Panc1 (cell line): ENCODE measurements at regions not wholly inside any gene's neighbourhood (a gene's known extent, or its start where the extent isn't known, plus 50 kb on each side); places are given as distances from the start of the nearest gene placed in this dataset.

ENCODE experiments used
- ATAC-seq: fragments of 200-7000 bp; cut with Tn5 transposase; 2 replicates; pipeline ENCODE4 v1.9.1; 2020; ENCODE audit warnings: mild to moderate bottlenecking, moderate library complexity
- BruUV-seq: library from RNA; stranded (reverse); fragments of 400-500 nt; replicated peaks from 2 replicates; lab custom pipeline; 2021; lab: Mats Ljungman, UMichigan
- CTCF ChIA-PET: fragments of 300-600 bp; sonication (Branson Sonifier 250); formaldehyde crosslinking; loops from one replicate; lab custom pipeline; 2022; ENCODE audit warnings: antibody characterized with exemption; lab: Charles Lee
- POLR2A ChIA-PET: fragments of 300-600 bp; sonication (Branson Sonifier 250); formaldehyde crosslinking; loops from one replicate; lab custom pipeline; 2022; ENCODE audit warnings: antibody characterized with exemption; lab: Charles Lee
- DNase-seq: peaks from one replicate; pipeline ENCODE4 v3.0.0-alpha.2; 2010; ENCODE audit warnings: low read depth, low spot score
- H3K27ac ChIP-seq: 2 replicates; pipeline ENCODE4 v1.5.1; 2011; ENCODE audit warnings: mild to moderate bottlenecking, low read length, inconsistent platforms
- H3K27me3 ChIP-seq: fragments of 200-500 bp; sonication (Bioruptor generic); 2 replicates; pipeline ENCODE4 v1.6.0; 2014; ENCODE audit warnings: low read length, inconsistent platforms; ENCODE audit not compliant: control insufficient read depth, insufficient read depth
- H3K36me3 ChIP-seq: fragments of 200-500 bp; sonication (Bioruptor generic); 2 replicates; pipeline ENCODE4 v1.5.1; 2014; ENCODE audit warnings: inconsistent platforms, mild to moderate bottlenecking, low read length, moderate library complexity; ENCODE audit not compliant: control insufficient read depth, insufficient read depth
- H3K4me1 ChIP-seq: 2 replicates; pipeline ENCODE4 v1.5.1; 2011; ENCODE audit warnings: inconsistent platforms, mild to moderate bottlenecking, low read length, moderate library complexity; ENCODE audit not compliant: control insufficient read depth, insufficient read depth
- H3K4me3 ChIP-seq, 2 experiments: 2 replicates each; pipeline ENCODE4 v1.5.1; 2011 to 2012; ENCODE audit warnings: low read depth in 2 of 2, low read length in 2 of 2, mild to moderate bottlenecking in 2 of 2, inconsistent platforms in 1 of 2, moderate library complexity in 1 of 2
- H3K9me3 ChIP-seq: fragments of 200-500 bp; sonication (Bioruptor generic); 2 replicates; pipeline ENCODE4 v1.5.1; 2014; ENCODE audit warnings: low read depth, mild to moderate bottlenecking, inconsistent platforms, low read length, moderate library complexity; ENCODE audit not compliant: control insufficient read depth, insufficient read depth
- CTCF ChIP-seq: fragments of 450-650 bp; IDR thresholded peaks from 2 replicates; pipeline ENCODE4 v1.5.1; 2017; ENCODE audit warnings: mild to moderate bottlenecking
- POLR2AphosphoS5 ChIP-seq: IDR thresholded peaks from 2 replicates; pipeline ENCODE4 v1.6.1; 2012; ENCODE audit warnings: mild to moderate bottlenecking, low read depth, low read length, moderate library complexity
- REST ChIP-seq, 2 experiments: IDR thresholded peaks; 2 replicates each; pipeline ENCODE4 v1.6.1; 2011 to 2012; ENCODE audit warnings: low read depth in 2 of 2, control low read depth in 1 of 2, low read length in 1 of 2, mild to moderate bottlenecking in 1 of 2, moderate library complexity in 1 of 2; ENCODE audit not compliant: insufficient read depth in 1 of 2
- SIN3A ChIP-seq: IDR thresholded peaks from 2 replicates; pipeline ENCODE4 v1.6.1; 2012; ENCODE audit warnings: low read depth, mild to moderate bottlenecking, low read length, moderate library complexity, borderline replicate concordance; ENCODE audit not compliant: insufficient read depth
- TCF7L2 ChIP-seq: IDR thresholded peaks from 2 replicates; pipeline ENCODE4 v1.6.1; 2011; ENCODE audit warnings: mild to moderate bottlenecking, low read depth, low read length, inconsistent platforms
- in situ Hi-C: cut with HindIII; loops from 2 replicates; pipeline ENCODE4 v1.10.0; 2016; ENCODE audit warnings: low sequenced_read_pairs, low pct_unique_long_range_greater_than_20kb
- intact Hi-C: fragments of 100-400 bp; cut with micrococcal nuclease; formaldehyde crosslinking; loops from one replicate; pipeline ENCODE4 v1.10.0; 2022; ENCODE audit not compliant: unreplicated experiment

GRCh38 chr10:129096065-129096984, 370.7 kb upstream of the MGMT start:
- no peaks in the 10 kb centered on the region for H3K4me1 ChIP-seq
- intact Hi-C loops (no loop called here), in situ Hi-C loops (no loop called here)
- no TSS peak for BruUV-seq
- POLR2A ChIA-PET: no interaction called here
- TF ChIP-seq SIN3A: no peak
- TF ChIP-seq CTCF: no peak
- no peak for TF ChIP-seq TCF7L2
- no peak for TF ChIP-seq POLR2AphosphoS5
- no peak for ATAC-seq
- H3K4me3 ChIP-seq: no peak overlapping the region
- H3K9me3 ChIP-seq: no peaks in the 10 kb centered on the region
- no peak overlapping the region for H3K27ac ChIP-seq
- no peaks in the 10 kb centered on the region for H3K36me3 ChIP-seq
- no peak for DNase-seq
- no peaks in the 10 kb centered on the region for H3K27me3 ChIP-seq
- CTCF ChIA-PET: no interaction called here

GRCh38 chr10:129097776-129098330, 369.2 kb upstream of the MGMT start:
- in situ Hi-C loops: no loop called here
- POLR2A ChIA-PET: no interaction called here

More at GRCh38 chr10:129097776-129098330, 369.2 kb upstream of the MGMT start:
- Histone ChIP-seq H3K36me3 (no peaks in the 10 kb centered on the region), H3K27ac (no peak overlapping the region), H3K4me1 (no peaks in the 10 kb centered on the region), H3K27me3 (no peaks in the 10 kb centered on the region), H3K4me3 (no peak overlapping the region), H3K9me3 (no peaks in the 10 kb centered on the region)
- ATAC-seq (no peak), DNase-seq (no peak)
- no TSS peak for BruUV-seq
- TF ChIP-seq SIN3A (no peak), CTCF (no peak), REST (IDR thresholded peaks at IDR 0.05; ENCODE audit: insufficient read depth in 1 of 2, low read depth in 2 of 2, low read length in 1 of 2) (no peak), POLR2AphosphoS5 (no peak), TCF7L2 (no peak)
- CTCF ChIA-PET: no interaction called here
- intact Hi-C loops: no loop called here
